ENCODE measurements at regions not wholly inside any gene's neighbourhood (a gene's known extent, or its start where the extent isn't known, plus 50 kb on each side); places are given as distances from the start of the nearest gene placed in this dataset.
"Not testable (repeated sequence)": the region's sequence is repeated elsewhere in the genome, so short reads cannot be mapped to it uniquely, and the experiment has no call there.

GRCh38 chr17:79560527-79560926, 50.3 kb downstream of the RBFOX3 start:
- no peak overlapping the region for H3K4me3 ChIP-seq (ENCODE audit: control insufficient read depth, low read depth, low read length)
- no peak for DNase-seq (ENCODE audit: low read depth)
- TF ChIP-seq CTCF (IDR thresholded peaks at IDR 0.05; ENCODE audit: control insufficient read depth, insufficient read depth, low read depth, low read length, missing control alignments) = no peak

GRCh38 chr17:79559111-79559887, 51.6 kb downstream of the RBFOX3 start:
- H3K4me3 ChIP-seq (ENCODE audit: control insufficient read depth, low read depth, low read length) = no peak overlapping the region
- no peak for DNase-seq (ENCODE audit: low read depth)
- no peak for TF ChIP-seq CTCF (IDR thresholded peaks at IDR 0.05; ENCODE audit: control insufficient read depth, insufficient read depth, low read depth, low read length, missing control alignments)

GRCh38 chr17:79558091-79558900, 52.6 kb downstream of the RBFOX3 start:
- H3K4me3 ChIP-seq (ENCODE audit: control insufficient read depth, low read depth, low read length) = no peak overlapping the region
- DNase-seq (ENCODE audit: low read depth) = no peak
- TF ChIP-seq CTCF (IDR thresholded peaks at IDR 0.05; ENCODE audit: control insufficient read depth, insufficient read depth, low read depth, low read length, missing control alignments) = no peak

- no peak for TF ChIP-seq CTCF (IDR thresholded peaks at IDR 0.05; ENCODE audit: control insufficient read depth, insufficient read depth, low read depth, low read length, missing control alignments)
- no peak for DNase-seq (ENCODE audit: low read depth)
- H3K4me3 ChIP-seq (ENCODE audit: control insufficient read depth, low read depth, low read length) = no peak overlapping the region
These were observed 53.4 kb downstream of the RBFOX3 start for GRCh38 chr17:79557276-79558090.

- H3K4me3 ChIP-seq (ENCODE audit: control insufficient read depth, low read depth, low read length) = no peak overlapping the region
- no peak for DNase-seq (ENCODE audit: low read depth)
- TF ChIP-seq CTCF (IDR thresholded peaks at IDR 0.05; ENCODE audit: control insufficient read depth, insufficient read depth, low read depth, low read length, missing control alignments) = no peak
These were observed 54.6 kb downstream of the RBFOX3 start for GRCh38 chr17:79556271-79556670.

GRCh38 chr17:79555543-79555942, 55.3 kb downstream of the RBFOX3 start:
- no peak for TF ChIP-seq CTCF (IDR thresholded peaks at IDR 0.05; ENCODE audit: control insufficient read depth, insufficient read depth, low read depth, low read length, missing control alignments)
- H3K4me3 ChIP-seq (ENCODE audit: control insufficient read depth, low read depth, low read length) = no peak overlapping the region
- DNase-seq (ENCODE audit: low read depth) = no peak

- H3K4me3 ChIP-seq (ENCODE audit: control insufficient read depth, low read depth, low read length); DNase-seq (ENCODE audit: low read depth): not testable (repeated sequence)
These were observed 56.5 kb downstream of the RBFOX3 start for GRCh38 chr17:79554346-79554745.

Data from AG09309 (cell line).